Endothelial cell of umbilical vein (primary cell): ENCODE measurements at regions not wholly inside any gene's neighbourhood (a gene's known extent, or its start where the extent isn't known, plus 50 kb on each side); places are given as distances from the start of the nearest gene placed in this dataset.

Experiments used
- BruUV-seq: library from RNA; stranded (reverse); fragments of 400-500 nt; replicated peaks from 2 replicates; lab custom pipeline; 2021; lab: Mats Ljungman, UMichigan
- CTCF ChIA-PET: fragments of 300-600, 350-600 bp; sonication (Branson Sonifier 250); formaldehyde crosslinking; loops from one replicate; lab custom pipeline; 2021; ENCODE audit warnings: antibody characterized with exemption, inconsistent platforms; lab: Charles Lee
- POLR2A ChIA-PET: fragments of 300-600, 350-600 bp; sonication (Branson Sonifier 250); formaldehyde crosslinking; loops from one replicate; lab custom pipeline; 2021; ENCODE audit warnings: antibody characterized with exemption, inconsistent platforms; lab: Charles Lee
- DNase-seq: peaks from one replicate; pipeline ENCODE4 v3.0.0-alpha.2; 2011; ENCODE audit warnings: low read depth, low spot score
- FAIRE-seq: peaks from 2 replicates; lab custom pipeline; 2011; peaks lifted over from hg19 to GRCh38; lab: Jason Lieb, UNC
- H2AFZ ChIP-seq: 2 replicates; pipeline ENCODE4 v1.6.0; 2012; ENCODE audit warnings: low read depth, low read length, control low read depth, inconsistent platforms
- H3K27ac ChIP-seq: 2 replicates; pipeline ENCODE4 v1.5.1; 2011; ENCODE audit warnings: low read depth, mild to moderate bottlenecking, control low read depth, low read length, moderate library complexity; ENCODE audit not compliant: insufficient read depth
- H3K27me3 ChIP-seq, 2 experiments: 2 replicates each; pipeline versions ENCODE4 v1.6.0 to v1.6.1; 2011; ENCODE audit warnings: low read length in 2 of 2, mixed read lengths in 1 of 2; ENCODE audit not compliant: control insufficient read depth in 2 of 2, insufficient read depth in 2 of 2
- H3K36me3 ChIP-seq, 2 experiments: 2 replicates in 1 of 2; 3 replicates in 1 of 2; pipeline ENCODE4 v1.5.1; 2011; ENCODE audit warnings: low read length in 2 of 2, mild to moderate bottlenecking in 1 of 2, moderate library complexity in 1 of 2; ENCODE audit not compliant: control insufficient read depth in 2 of 2, insufficient read depth in 2 of 2; ENCODE audit errors: extremely low read depth in 1 of 2
- H3K4me1 ChIP-seq: 3 replicates; pipeline ENCODE4 v1.5.1; 2011; ENCODE audit warnings: mild to moderate bottlenecking, low read length; ENCODE audit not compliant: control insufficient read depth, insufficient read depth; ENCODE audit errors: extremely low read depth
- H3K4me2 ChIP-seq: 2 replicates; pipeline ENCODE4 v1.6.1; 2011; ENCODE audit warnings: low read length, control low read depth, mixed read lengths; ENCODE audit not compliant: insufficient read depth
- H3K4me3 ChIP-seq, 3 experiments: fragments of 200-600 bp in 1 of 3; sonication (generic), shearing (Covaris generic) in 1 of 3; replicated peaks in 1 of 3; 2 replicates each; pipeline ENCODE4 v1.5.1; 2011 to 2016; ENCODE audit warnings: control low read depth in 3 of 3, low read length in 3 of 3, mild to moderate bottlenecking in 2 of 3, inconsistent platforms in 1 of 3, low read depth in 1 of 3, moderate library complexity in 1 of 3; ENCODE audit not compliant: insufficient read depth in 1 of 3
- H3K79me2 ChIP-seq: 2 replicates; pipeline ENCODE4 v1.6.0; 2012; ENCODE audit warnings: low read length, inconsistent platforms; ENCODE audit not compliant: control insufficient read depth, insufficient read depth
- H3K9ac ChIP-seq: replicated peaks from 2 replicates; pipeline ENCODE3; 2011; ENCODE audit warnings: low read length, control low read depth; ENCODE audit not compliant: insufficient read depth; ENCODE audit errors: extremely low read depth
- H3K9me1 ChIP-seq: replicated peaks from 3 replicates; pipeline ENCODE4 v1.6.0; 2011; ENCODE audit warnings: mild to moderate bottlenecking, low read length; ENCODE audit not compliant: control insufficient read depth, insufficient read depth; ENCODE audit errors: extremely low read depth
- H3K9me3 ChIP-seq: replicated peaks from 2 replicates; pipeline ENCODE4 v1.5.1; 2012; ENCODE audit warnings: low read length, inconsistent platforms; ENCODE audit not compliant: control insufficient read depth, insufficient read depth
- H4K20me1 ChIP-seq: replicated peaks from 2 replicates; pipeline ENCODE3; 2011; ENCODE audit warnings: mild to moderate bottlenecking, low read length; ENCODE audit not compliant: control insufficient read depth, insufficient read depth; ENCODE audit errors: extremely low read depth
- EZH2 ChIP-seq: IDR thresholded peaks from 2 replicates; pipeline ENCODE4 v1.6.1; 2012; ENCODE audit warnings: borderline replicate concordance, low read depth, mild to moderate bottlenecking, moderate library complexity, low read length, inconsistent platforms; ENCODE audit not compliant: severe bottlenecking
- FOS ChIP-seq: IDR thresholded peaks from 2 replicates; pipeline ENCODE4 v1.6.1; 2011; ENCODE audit warnings: mild to moderate bottlenecking, low read length, moderate library complexity, borderline replicate concordance; ENCODE audit not compliant: insufficient read depth
- GATA2 ChIP-seq: IDR thresholded peaks from 2 replicates; pipeline ENCODE4 v1.7.0; 2011; ENCODE audit warnings: low read depth, mild to moderate bottlenecking, moderate library complexity, mixed read lengths, low read length; ENCODE audit not compliant: insufficient read length, insufficient read depth
- JUN ChIP-seq: IDR thresholded peaks from 2 replicates; pipeline ENCODE4 v1.6.1; 2011; ENCODE audit warnings: borderline replicate concordance, low read depth; ENCODE audit not compliant: insufficient read length, insufficient read depth
- MYC ChIP-seq: IDR thresholded peaks from one replicate; pipeline ENCODE4 v1.6.1; 2011; ENCODE audit warnings: mild to moderate bottlenecking, low read depth, low read length
- POLR2A ChIP-seq: IDR thresholded peaks from 2 replicates; pipeline ENCODE4 v1.6.1; 2012; ENCODE audit warnings: low read depth, mild to moderate bottlenecking, control low read depth, low read length
- POLR2AphosphoS5 ChIP-seq: IDR thresholded peaks from 2 replicates; pipeline ENCODE4 v1.6.1; 2012; ENCODE audit warnings: low read depth, mild to moderate bottlenecking, control low read depth, low read length, moderate library complexity; ENCODE audit not compliant: insufficient read depth
- dilution Hi-C: fragments of 300-500 bp; cut with MboI; formaldehyde crosslinking; loops from one replicate; pipeline ENCODE4 v1.15.0; 2019; ENCODE audit warnings: low sequenced_read_pairs; ENCODE audit not compliant: extremely low pct_ligation_motif_present
- intact Hi-C: fragments of 100-400 bp; cut with micrococcal nuclease; formaldehyde crosslinking; loops from one replicate; pipeline ENCODE4 v1.10.0; 2022
- TF ChIP-seq, protein P1 (sequence below): IDR thresholded peaks from 2 replicates; pipeline ENCODE4 v1.6.1; 2011; ENCODE audit not compliant: insufficient read depth, insufficient read length
- TF ChIP-seq, protein P2 (sequence below), 2 donors: IDR thresholded peaks; 1 replicate in 1 of 2; 2 replicates in 1 of 2; pipeline ENCODE4 v1.5.1; 2011; ENCODE audit warnings: low read length in 2 of 2, mild to moderate bottlenecking in 2 of 2, moderate library complexity in 2 of 2, control low read depth in 1 of 2, inconsistent platforms in 1 of 2, low read depth in 1 of 2; ENCODE audit not compliant: insufficient read depth in 1 of 2; ENCODE audit errors: extremely low read depth in 1 of 2

DNA sequence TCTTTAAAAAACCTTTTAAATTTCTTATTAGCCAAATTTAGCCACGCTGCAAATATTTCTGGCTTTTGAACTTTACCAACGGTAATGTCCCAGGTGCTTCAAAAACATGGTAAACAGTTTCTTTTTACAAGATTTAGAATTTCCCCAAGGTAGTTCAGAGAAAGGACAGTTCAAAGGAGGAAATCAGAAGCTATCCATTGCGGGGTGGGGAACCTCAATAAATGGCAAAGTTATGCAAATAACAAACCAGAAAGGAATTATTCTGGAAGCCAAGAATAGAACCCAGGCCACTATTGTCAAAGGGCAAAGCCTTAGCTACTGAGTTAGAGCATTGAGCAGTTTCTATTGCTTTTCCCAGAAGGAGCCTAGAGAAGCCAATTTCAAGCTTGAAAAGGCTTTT, 62.3 kb downstream of the PDE6H start:
- POLR2A ChIA-PET = no interaction called here
- Histone ChIP-seq H3K4me3 (no peak overlapping the region), H2AFZ (no peak overlapping the region), H4K20me1 (no peaks in the 10 kb centered on the region), H3K9me1 (no peaks in the 10 kb centered on the region), H3K4me1 (no peaks in the 10 kb centered on the region), H3K9ac (no peak overlapping the region), H3K27me3 (peaks cover 0 to 4% of the 10 kb centered on the region in 2 experiments), H3K79me2 (no peaks in the 10 kb centered on the region), H3K27ac (no peak overlapping the region), H3K9me3 (no peaks in the 10 kb centered on the region), H3K36me3 (no peaks in the 10 kb centered on the region), H3K4me2 (no peak overlapping the region)
- no peak for TF ChIP-seq FOS
- no peak for TF ChIP-seq EZH2
- TF ChIP-seq MYC = no peak
- no peak for TF ChIP-seq JUN
- TF ChIP-seq, protein P1, sequence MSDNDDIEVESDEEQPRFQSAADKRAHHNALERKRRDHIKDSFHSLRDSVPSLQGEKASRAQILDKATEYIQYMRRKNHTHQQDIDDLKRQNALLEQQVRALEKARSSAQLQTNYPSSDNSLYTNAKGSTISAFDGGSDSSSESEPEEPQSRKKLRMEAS = no peak
- TF ChIP-seq GATA2 = no peak
- TF ChIP-seq POLR2A = no peak
- intact Hi-C loops = no loop called here
- FAIRE-seq (no peak), DNase-seq (no peak)
- dilution Hi-C loops = no loop called here
- CTCF ChIA-PET = interaction anchor here (0.6 to 1.2 kb wide), 3 partner anchors 8 to 106 kb away, joined by 3 read pairs; no protein-coding TSS in a partner anchor
- no TSS peak for BruUV-seq

DNA sequence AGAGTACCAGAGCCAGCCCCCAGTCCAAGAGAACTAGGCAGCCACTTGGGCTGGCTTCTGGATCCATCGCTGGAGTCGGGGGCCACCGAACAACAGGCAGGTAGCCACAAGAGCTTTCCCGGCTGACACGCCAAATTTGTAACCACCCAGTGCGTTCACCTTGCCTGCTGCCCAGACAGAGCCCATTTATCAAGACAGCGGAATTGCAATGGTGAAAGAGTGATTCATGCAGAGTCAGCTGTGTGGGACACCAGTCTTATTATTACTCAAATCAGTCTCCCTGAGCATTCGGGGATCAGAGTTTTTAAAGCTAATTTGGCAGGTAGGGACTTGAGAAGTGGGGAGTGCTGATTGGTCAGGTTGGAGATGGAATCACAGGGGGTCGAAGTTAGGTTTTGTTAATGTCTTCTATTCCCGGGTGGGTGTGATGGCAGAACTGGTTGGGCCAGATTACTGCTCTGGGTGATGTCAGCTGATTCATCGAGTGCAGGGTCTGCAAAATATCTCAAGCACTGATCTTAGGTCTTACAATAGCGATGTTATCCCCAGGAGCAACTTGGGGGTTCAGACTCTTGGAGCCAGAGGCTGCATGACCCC, 64.3 kb downstream of the PDE6H start:
- Histone ChIP-seq H3K9me1 (no peaks in the 10 kb centered on the region), H3K27me3 (peaks cover 0 to 4% of the 10 kb centered on the region in 2 experiments), H4K20me1 (no peaks in the 10 kb centered on the region), H2AFZ (no peak overlapping the region), H3K9me3 (no peaks in the 10 kb centered on the region), H3K4me3 (no peak overlapping the region), H3K9ac (no peak overlapping the region), H3K4me2 (no peak overlapping the region), H3K4me1 (no peaks in the 10 kb centered on the region), H3K27ac (no peak overlapping the region), H3K36me3 (no peaks in the 10 kb centered on the region), H3K79me2 (no peaks in the 10 kb centered on the region)
- ChIA-PET CTCF (no interaction called here), POLR2A (no interaction called here)
- TF ChIP-seq FOS (no peak), POLR2AphosphoS5 (no peak), POLR2A (no peak), MYC (no peak), EZH2 (no peak), GATA2 (no peak), JUN (no peak)
- TF ChIP-seq, protein P1 = no peak
- TF ChIP-seq, protein P2, sequence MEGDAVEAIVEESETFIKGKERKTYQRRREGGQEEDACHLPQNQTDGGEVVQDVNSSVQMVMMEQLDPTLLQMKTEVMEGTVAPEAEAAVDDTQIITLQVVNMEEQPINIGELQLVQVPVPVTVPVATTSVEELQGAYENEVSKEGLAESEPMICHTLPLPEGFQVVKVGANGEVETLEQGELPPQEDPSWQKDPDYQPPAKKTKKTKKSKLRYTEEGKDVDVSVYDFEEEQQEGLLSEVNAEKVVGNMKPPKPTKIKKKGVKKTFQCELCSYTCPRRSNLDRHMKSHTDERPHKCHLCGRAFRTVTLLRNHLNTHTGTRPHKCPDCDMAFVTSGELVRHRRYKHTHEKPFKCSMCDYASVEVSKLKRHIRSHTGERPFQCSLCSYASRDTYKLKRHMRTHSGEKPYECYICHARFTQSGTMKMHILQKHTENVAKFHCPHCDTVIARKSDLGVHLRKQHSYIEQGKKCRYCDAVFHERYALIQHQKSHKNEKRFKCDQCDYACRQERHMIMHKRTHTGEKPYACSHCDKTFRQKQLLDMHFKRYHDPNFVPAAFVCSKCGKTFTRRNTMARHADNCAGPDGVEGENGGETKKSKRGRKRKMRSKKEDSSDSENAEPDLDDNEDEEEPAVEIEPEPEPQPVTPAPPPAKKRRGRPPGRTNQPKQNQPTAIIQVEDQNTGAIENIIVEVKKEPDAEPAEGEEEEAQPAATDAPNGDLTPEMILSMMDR (IDR thresholded peaks at IDR 0.05; ENCODE audit: extremely low read depth in 1 of 2, insufficient read depth in 1 of 2, low read depth in 1 of 2, low read length in 2 of 2) = no peak
- no TSS peak for BruUV-seq
- dilution Hi-C loops = no loop called here
- DNase-seq = no peak
- intact Hi-C loops = no loop called here
- no peak for FAIRE-seq
